ENCODE measurements at regions not wholly inside any gene's neighbourhood (a gene's known extent, or its start where the extent isn't known, plus 50 kb on each side); places are given as distances from the start of the nearest gene placed in this dataset.
A peak's percentile ranks its signal among the peaks of the same experiment; 100 is the strongest.
"Not testable (repeated sequence)": the region's sequence is repeated elsewhere in the genome, so short reads cannot be mapped to it uniquely, and the experiment has no call there.

GRCh38 chr22:48629631-48630432 lies 1197.8 kb downstream of the BRD1 start:
- Mint-ChIP-seq H3K36me3 (no peaks in the 10 kb centered on the region), H3K4me1 (no peaks in the 10 kb centered on the region), H3K27ac (no peak overlapping the region), H3K27me3 (no peaks in the 10 kb centered on the region), H3K9me3 (no peaks in the 10 kb centered on the region), H3K4me3 (no peak overlapping the region)
- no peak for DNase-seq
- no peak for ATAC-seq (replicated peaks)

- no peak for ATAC-seq (replicated peaks)
- no peaks in the 10 kb centered on the region for H3K27me3 Mint-ChIP-seq
- H3K36me3 Mint-ChIP-seq, result no peaks in the 10 kb centered on the region
- H3K27ac Mint-ChIP-seq, result no peak overlapping the region
- H3K9me3 Mint-ChIP-seq, result no peaks in the 10 kb centered on the region
- no peak for DNase-seq
- H3K4me1 Mint-ChIP-seq, result no peaks in the 10 kb centered on the region
- no peak overlapping the region for H3K4me3 Mint-ChIP-seq
Observed at GRCh38 chr22:48628891-48629543, 1198.7 kb downstream of the BRD1 start.

- DNase-seq (no peak), ATAC-seq (replicated peaks) (no peak)
- H3K9me3 Mint-ChIP-seq, result no peaks in the 10 kb centered on the region
- H3K36me3 Mint-ChIP-seq, result no peaks in the 10 kb centered on the region
- H3K27me3 Mint-ChIP-seq, result no peaks in the 10 kb centered on the region
- no peak overlapping the region for H3K4me3 Mint-ChIP-seq
- H3K27ac Mint-ChIP-seq, result no peak overlapping the region
- no peaks in the 10 kb centered on the region for H3K4me1 Mint-ChIP-seq
Observed at GRCh38 chr22:48627966-48628365, 1199.7 kb downstream of the BRD1 start.

GRCh38 chr22:48627203-48627602 lies 1200.5 kb downstream of the BRD1 start:
- Mint-ChIP-seq H3K9me3 (no peaks in the 10 kb centered on the region), H3K4me3 (no peak overlapping the region), H3K27ac (no peak overlapping the region), H3K4me1 (no peaks in the 10 kb centered on the region), H3K36me3 (no peaks in the 10 kb centered on the region), H3K27me3 (no peaks in the 10 kb centered on the region)
- DNase-seq (no peak), ATAC-seq (replicated peaks) (peak in 1 of 2 donors; percentile 6)

- DNase-seq (no peak), ATAC-seq (replicated peaks) (no peak)
- H3K27me3 Mint-ChIP-seq, result peaks cover 0 to 3% of the 10 kb centered on the region in 2 donors
- no peaks in the 10 kb centered on the region for H3K4me1 Mint-ChIP-seq
- no peak overlapping the region for H3K27ac Mint-ChIP-seq
- no peaks in the 10 kb centered on the region for H3K36me3 Mint-ChIP-seq
- peaks cover 3 to 5% of the 10 kb centered on the region in 2 donors for H3K9me3 Mint-ChIP-seq
- H3K4me3 Mint-ChIP-seq, result no peak overlapping the region
Observed at GRCh38 chr22:48624401-48624800, 1203.3 kb downstream of the BRD1 start.

GRCh38 chr22:48622891-48623545 lies 1204.7 kb downstream of the BRD1 start:
- Mint-ChIP-seq H3K27me3 (peaks cover 0 to 3% of the 10 kb centered on the region in 2 donors), H3K4me3 (no peak overlapping the region), H3K9me3 (peaks cover 3 to 5% of the 10 kb centered on the region in 2 donors), H3K4me1 (no peaks in the 10 kb centered on the region), H3K36me3 (no peaks in the 10 kb centered on the region), H3K27ac (no peak overlapping the region)
- no peak for ATAC-seq (replicated peaks)
- DNase-seq, result no peak

GRCh38 chr22:48621085-48621484 lies 1206.6 kb downstream of the BRD1 start:
- peaks cover 0 to 3% of the 10 kb centered on the region in 2 donors for H3K27me3 Mint-ChIP-seq
- ATAC-seq (replicated peaks), result no peak
- no peak for DNase-seq
- H3K9me3 Mint-ChIP-seq, result peaks cover 3 to 5% of the 10 kb centered on the region in 2 donors
- H3K36me3 Mint-ChIP-seq, result no peaks in the 10 kb centered on the region
- no peaks in the 10 kb centered on the region for H3K4me1 Mint-ChIP-seq
- no peak overlapping the region for H3K4me3 Mint-ChIP-seq
- H3K27ac Mint-ChIP-seq, result no peak overlapping the region

- not testable (repeated sequence) for DNase-seq; H3K9me3 Mint-ChIP-seq; H3K4me1 Mint-ChIP-seq; ATAC-seq (replicated peaks); H3K36me3 Mint-ChIP-seq; H3K4me3 Mint-ChIP-seq; H3K27ac Mint-ChIP-seq; H3K27me3 Mint-ChIP-seq
Observed at GRCh38 chr22:48620460-48620859, 1207.2 kb downstream of the BRD1 start.

- no peak overlapping the region for H3K27ac Mint-ChIP-seq
- H3K36me3 Mint-ChIP-seq, result no peaks in the 10 kb centered on the region
- DNase-seq (no peak), ATAC-seq (replicated peaks) (no peak)
- H3K4me1 Mint-ChIP-seq, result no peaks in the 10 kb centered on the region
- peaks cover 0 to 3% of the 10 kb centered on the region in 2 donors for H3K27me3 Mint-ChIP-seq
- H3K4me3 Mint-ChIP-seq, result no peak overlapping the region
- peaks cover 3 to 5% of the 10 kb centered on the region in 2 donors for H3K9me3 Mint-ChIP-seq
Observed at GRCh38 chr22:48619721-48620120, 1208.0 kb downstream of the BRD1 start.

- peaks cover 0 to 3% of the 10 kb centered on the region in 2 donors for H3K27me3 Mint-ChIP-seq
- H3K27ac Mint-ChIP-seq, result no peak overlapping the region
- no peaks in the 10 kb centered on the region for H3K36me3 Mint-ChIP-seq
- ATAC-seq (replicated peaks) (no peak), DNase-seq (no peak)
- H3K4me1 Mint-ChIP-seq, result no peaks in the 10 kb centered on the region
- peaks cover 3 to 5% of the 10 kb centered on the region in 2 donors for H3K9me3 Mint-ChIP-seq
- no peak overlapping the region for H3K4me3 Mint-ChIP-seq
Observed at GRCh38 chr22:48618326-48618725, 1209.3 kb downstream of the BRD1 start.

- no peak overlapping the region for H3K27ac Mint-ChIP-seq
- H3K27me3 Mint-ChIP-seq, result peaks cover 0 to 3% of the 10 kb centered on the region in 2 donors
- H3K9me3 Mint-ChIP-seq, result peaks cover 3 to 5% of the 10 kb centered on the region in 2 donors
- H3K4me1 Mint-ChIP-seq, result no peaks in the 10 kb centered on the region
- no peak for DNase-seq
- H3K36me3 Mint-ChIP-seq, result no peaks in the 10 kb centered on the region
- no peak overlapping the region for H3K4me3 Mint-ChIP-seq
- ATAC-seq (replicated peaks), result no peak
Observed at GRCh38 chr22:48616656-48617055, 1211.0 kb downstream of the BRD1 start.

GRCh38 chr22:48615171-48616008 lies 1212.3 kb downstream of the BRD1 start:
- ATAC-seq (replicated peaks) (no peak), DNase-seq (no peak)
- no peak overlapping the region for H3K27ac Mint-ChIP-seq
- no peak overlapping the region for H3K4me3 Mint-ChIP-seq
- peaks cover 0 to 3% of the 10 kb centered on the region in 2 donors for H3K9me3 Mint-ChIP-seq
- H3K27me3 Mint-ChIP-seq, result no peaks in the 10 kb centered on the region
- no peaks in the 10 kb centered on the region for H3K36me3 Mint-ChIP-seq
- H3K4me1 Mint-ChIP-seq, result no peaks in the 10 kb centered on the region

- no peaks in the 10 kb centered on the region for H3K27me3 Mint-ChIP-seq
- ATAC-seq (replicated peaks) (no peak), DNase-seq (no peak)
- H3K36me3 Mint-ChIP-seq, result no peaks in the 10 kb centered on the region
- no peaks in the 10 kb centered on the region for H3K4me1 Mint-ChIP-seq
- no peak overlapping the region for H3K27ac Mint-ChIP-seq
- H3K9me3 Mint-ChIP-seq, result peaks cover 0 to 3% of the 10 kb centered on the region in 2 donors
- H3K4me3 Mint-ChIP-seq, result no peak overlapping the region
Observed at GRCh38 chr22:48613566-48614200, 1214.0 kb downstream of the BRD1 start.
